GM21737 (cell line): ENCODE measurements at regions not wholly inside any gene's neighbourhood (a gene's known extent, or its start where the extent isn't known, plus 50 kb on each side); places are given as distances from the start of the nearest gene placed in this dataset.

Experiments
- ATAC-seq: cut with Tn5 transposase; IDR thresholded peaks from one replicate; pipeline ENCODE4 v1.9.1; 2021; ENCODE audit warnings: mild to moderate bottlenecking, moderate library complexity; ENCODE audit not compliant: unreplicated experiment

GRCh38 chr10:43964486-43964885, 315.8 kb upstream of the ZNF32 start:
- no peak for ATAC-seq

- ATAC-seq, result no peak
Measured at GRCh38 chr10:43963793-43964425, 315.2 kb upstream of the ZNF32 start.

GRCh38 chr10:43963379-43963778, 314.7 kb upstream of the ZNF32 start:
- no peak for ATAC-seq

- ATAC-seq, result no peak
Measured at GRCh38 chr10:43962346-43963191, 313.9 kb upstream of the ZNF32 start.

GRCh38 chr10:43961523-43962345, 313.1 kb upstream of the ZNF32 start:
- no peak for ATAC-seq

- ATAC-seq, result no peak
Measured at GRCh38 chr10:43960981-43961380, 312.3 kb upstream of the ZNF32 start.

GRCh38 chr10:43960477-43960876, 311.8 kb upstream of the ZNF32 start:
- ATAC-seq, result no peak

- ATAC-seq, result no peak
Measured at GRCh38 chr10:43960135-43960415, 311.4 kb upstream of the ZNF32 start.

- no peak for ATAC-seq
Measured at GRCh38 chr10:43959364-43960134, 310.9 kb upstream of the ZNF32 start.

GRCh38 chr10:43958964-43959363, 310.3 kb upstream of the ZNF32 start:
- ATAC-seq, result no peak

- no peak for ATAC-seq
Measured at GRCh38 chr10:43958071-43958432, 309.4 kb upstream of the ZNF32 start.

- ATAC-seq, result no peak
Measured at GRCh38 chr10:43957267-43958070, 308.8 kb upstream of the ZNF32 start.

GRCh38 chr10:43955978-43956377, 307.3 kb upstream of the ZNF32 start:
- no peak for ATAC-seq

- no peak for ATAC-seq
Measured at GRCh38 chr10:43955002-43955596, 306.4 kb upstream of the ZNF32 start.

GRCh38 chr10:43953672-43954071, 305.0 kb upstream of the ZNF32 start:
- ATAC-seq, result no peak

GRCh38 chr10:43952760-43953159, 304.1 kb upstream of the ZNF32 start:
- ATAC-seq, result no peak

- ATAC-seq, result no peak
Measured at GRCh38 chr10:43949351-43949750, 300.7 kb upstream of the ZNF32 start.

GRCh38 chr10:43946445-43946844, 297.8 kb upstream of the ZNF32 start:
- no peak for ATAC-seq

- no peak for ATAC-seq
Measured at GRCh38 chr10:43945908-43946307, 297.2 kb upstream of the ZNF32 start.
